ENCODE measurements at regions not wholly inside any gene's neighbourhood (a gene's known extent, or its start where the extent isn't known, plus 50 kb on each side); places are given as distances from the start of the nearest gene placed in this dataset.
"Not testable (repeated sequence)": the region's sequence is repeated elsewhere in the genome, so short reads cannot be mapped to it uniquely, and the experiment has no call there.

GRCh38 chr13:64121023-64121709 is 2705.5 kb upstream of the PCDH20 start:
- TF ChIP-seq EP300, CTCF, POLR2A (IDR thresholded peaks at IDR 0.05): not testable (repeated sequence)
